GM18499 (cell line): ENCODE measurements at regions not wholly inside any gene's neighbourhood (a gene's known extent, or its start where the extent isn't known, plus 50 kb on each side); places are given as distances from the start of the nearest gene placed in this dataset.
"Not testable (repeated sequence)": the region's sequence is repeated elsewhere in the genome, so short reads cannot be mapped to it uniquely, and the experiment has no call there.

Experiments
- ATAC-seq: cut with Tn5 transposase; IDR thresholded peaks from one replicate; pipeline ENCODE4 v1.9.1; 2021; ENCODE audit warnings: moderate number of reproducible peaks; ENCODE audit not compliant: insufficient read depth, unreplicated experiment

GRCh38 chr13:22960827-22961226, 220.0 kb upstream of the SGCG start:
- ATAC-seq = no peak

DNA sequence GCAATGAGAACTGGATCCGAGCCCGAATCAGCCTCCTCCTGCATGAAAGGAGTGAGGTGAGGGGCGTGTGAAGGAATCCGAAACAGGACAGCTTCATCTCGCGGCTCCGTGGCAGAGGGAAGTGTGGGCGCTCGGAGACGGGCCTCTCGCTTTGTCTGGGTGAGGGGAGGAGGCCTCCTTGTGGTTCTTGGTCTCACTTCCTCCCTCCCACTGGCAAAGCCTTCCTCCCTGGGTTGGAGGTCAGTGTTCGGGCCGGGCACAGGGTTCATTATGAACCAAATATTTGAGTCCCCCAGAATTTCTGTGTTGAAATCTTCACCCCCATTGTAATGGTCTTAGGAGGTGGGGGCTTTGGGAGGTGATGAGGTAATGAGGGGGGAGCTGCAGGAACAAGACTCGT, 219.4 kb upstream of the SGCG start:
- not testable (repeated sequence) for ATAC-seq

DNA sequence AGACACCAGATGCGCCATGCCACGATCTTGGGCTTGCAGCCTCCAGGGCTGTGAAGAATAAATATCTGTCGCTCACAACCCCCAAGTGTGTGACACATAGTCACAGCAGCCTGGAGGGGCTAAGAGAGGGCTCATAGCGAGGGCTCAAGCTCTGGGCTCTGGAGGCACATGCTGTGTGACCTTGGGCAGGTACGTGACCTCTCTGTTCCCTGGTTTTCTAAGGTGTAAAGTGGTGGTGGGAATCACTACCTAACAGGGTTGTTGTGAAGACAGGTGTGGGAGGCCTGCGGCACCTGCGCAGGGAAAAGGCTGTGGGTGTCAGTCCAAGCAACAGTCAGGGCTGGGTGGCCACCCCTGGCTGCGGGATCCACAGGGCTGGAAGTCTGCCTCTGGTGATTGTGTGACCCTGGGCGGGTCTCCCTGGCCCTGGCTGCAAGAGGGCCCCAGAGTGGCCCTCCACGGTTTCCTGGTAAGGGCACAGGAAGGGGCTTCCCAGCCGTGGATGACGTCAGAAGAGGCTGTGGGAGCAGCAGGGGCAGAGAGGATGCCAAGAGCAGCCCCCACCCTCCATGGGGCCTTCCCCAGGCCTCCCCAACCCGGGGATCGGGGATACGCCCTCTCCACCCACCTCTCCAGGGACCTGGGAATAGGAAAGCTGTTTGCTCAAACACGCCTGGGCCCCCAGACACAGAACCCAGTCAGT, 218.8 kb upstream of the SGCG start:
- ATAC-seq = no peak

DNA sequence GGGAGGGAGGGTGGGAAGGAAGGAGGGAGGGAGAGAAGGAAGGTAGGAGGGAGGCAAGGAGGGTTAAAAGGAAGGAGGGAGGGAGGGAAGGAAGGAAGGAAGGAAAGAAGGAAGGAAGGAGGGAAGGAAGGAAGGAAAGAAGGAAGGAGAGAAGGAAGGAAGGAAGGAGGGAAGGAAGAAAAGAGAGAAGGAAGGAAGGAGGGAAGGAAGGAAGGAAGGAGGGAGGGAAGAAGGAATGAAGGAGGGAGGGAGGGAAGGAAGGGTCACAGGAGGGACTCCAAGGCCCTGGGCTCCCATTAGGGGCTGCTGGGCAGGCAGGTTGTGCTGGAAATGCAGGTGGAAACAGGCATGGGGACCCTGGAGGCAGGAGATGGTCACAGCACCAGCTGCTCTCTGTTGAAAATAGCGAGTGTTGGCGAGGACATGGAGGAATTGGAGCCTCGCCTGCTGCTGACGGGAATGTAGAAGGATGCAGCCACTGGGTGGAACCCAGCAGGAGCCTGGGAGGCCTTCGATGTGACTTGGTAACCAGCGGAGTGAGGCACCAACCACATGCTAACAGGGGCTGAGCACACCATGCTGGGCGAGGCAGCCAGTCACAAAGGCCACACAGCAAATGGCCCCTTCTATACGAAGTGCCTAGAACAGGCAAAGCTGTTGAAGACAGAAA, 217.3 kb upstream of the SGCG start:
- not testable (repeated sequence) for ATAC-seq

DNA sequence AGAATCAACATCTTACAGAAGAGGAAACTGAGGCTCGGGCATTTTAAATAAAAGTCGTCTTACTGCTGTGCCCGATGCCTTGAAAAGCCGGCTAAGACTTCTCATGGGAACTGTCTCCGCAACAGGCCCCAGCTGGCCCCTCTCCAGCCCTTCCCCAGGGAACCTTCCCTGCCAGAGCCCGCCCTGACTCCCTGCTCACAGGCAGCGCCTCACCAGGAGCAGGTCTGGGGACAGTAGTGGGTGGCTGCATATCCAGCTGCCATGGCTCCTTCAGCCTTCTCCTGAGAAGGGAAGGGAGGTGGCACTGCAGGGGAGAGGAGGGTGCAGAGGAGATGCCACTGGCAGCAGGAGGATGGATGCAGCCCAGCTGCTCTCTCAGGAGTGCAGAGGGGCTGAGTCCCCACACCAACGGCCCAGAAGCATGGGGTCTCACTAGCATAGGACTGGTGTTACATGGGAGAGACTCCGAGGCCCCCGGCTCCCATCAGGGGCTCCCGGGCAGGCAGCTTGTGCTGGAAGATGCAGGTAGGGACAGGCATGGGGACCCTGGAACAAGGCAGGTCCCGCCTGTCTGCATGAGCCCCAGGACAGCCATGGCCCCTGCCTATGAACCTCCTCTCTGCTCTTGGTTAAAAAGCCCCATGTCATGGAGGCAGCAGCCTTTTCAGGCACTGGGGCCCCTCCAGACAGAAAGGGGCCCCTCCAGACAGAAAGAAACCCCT, 216.4 kb upstream of the SGCG start:
- no peak for ATAC-seq

DNA sequence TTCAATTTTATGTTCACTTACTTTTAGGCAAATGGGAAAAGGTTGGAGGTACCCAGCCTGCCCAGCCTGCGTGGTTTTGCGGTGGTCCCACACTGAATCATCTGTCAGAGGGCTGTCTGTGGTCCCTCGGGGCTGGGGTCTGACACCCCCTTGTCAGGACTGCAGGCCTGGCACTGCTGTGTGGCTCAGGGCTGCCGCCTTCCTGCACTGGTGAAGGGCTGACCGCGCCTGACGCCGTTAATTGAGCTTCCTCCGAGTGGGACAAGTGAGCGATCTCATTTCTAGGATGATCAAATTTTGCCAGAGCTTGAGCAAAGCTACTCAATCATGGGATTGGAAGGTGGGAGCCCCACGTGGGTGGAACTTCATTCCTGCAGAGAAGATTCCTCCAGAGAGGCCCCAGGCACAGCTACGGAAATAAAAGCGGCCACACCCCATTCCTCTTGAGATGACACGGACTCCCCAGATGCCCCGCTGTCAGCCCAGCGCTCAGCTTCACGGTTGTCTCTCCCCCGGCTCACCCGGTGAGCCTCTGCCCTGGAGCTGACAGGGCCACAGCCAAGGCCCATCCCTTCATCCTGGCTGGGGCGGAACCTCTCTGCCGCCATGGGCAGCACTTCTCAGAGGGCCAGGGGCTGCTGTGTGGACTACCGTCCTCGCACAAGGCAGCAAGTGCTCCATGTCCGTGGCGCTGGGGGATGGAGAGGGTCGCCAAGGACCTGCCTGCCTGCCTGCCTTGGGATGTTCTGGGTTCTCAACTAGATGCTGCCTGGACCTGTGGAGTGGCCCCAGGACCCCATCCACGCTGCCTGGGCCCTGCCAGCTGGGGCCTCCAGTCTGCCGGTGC, 215.5 kb upstream of the SGCG start:
- ATAC-seq = not testable (repeated sequence)

GRCh38 chr13:22965858-22966239, 214.9 kb upstream of the SGCG start:
- not testable (repeated sequence) for ATAC-seq

GRCh38 chr13:22966753-22967152, 214.0 kb upstream of the SGCG start:
- not testable (repeated sequence) for ATAC-seq

DNA sequence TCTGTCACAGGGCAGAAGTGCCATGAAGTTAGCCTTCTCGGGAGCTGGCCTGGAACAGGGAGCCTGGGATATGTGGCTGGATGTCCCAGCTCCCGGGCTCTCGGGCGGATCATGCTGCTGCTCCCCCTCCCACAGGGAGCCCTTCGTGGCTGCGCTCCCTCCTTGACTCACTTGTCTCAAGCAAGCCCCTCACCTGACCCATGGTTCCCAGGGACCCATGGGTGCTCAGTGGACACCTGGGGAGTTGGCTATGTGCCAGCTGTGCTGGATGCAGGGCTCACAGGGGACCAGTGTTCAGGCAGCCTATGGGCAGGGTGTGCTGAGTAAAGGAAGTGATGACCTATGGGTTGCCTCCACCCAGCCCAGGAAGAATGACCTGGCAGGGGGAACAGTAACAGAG, 213.1 kb upstream of the SGCG start:
- no peak for ATAC-seq

DNA sequence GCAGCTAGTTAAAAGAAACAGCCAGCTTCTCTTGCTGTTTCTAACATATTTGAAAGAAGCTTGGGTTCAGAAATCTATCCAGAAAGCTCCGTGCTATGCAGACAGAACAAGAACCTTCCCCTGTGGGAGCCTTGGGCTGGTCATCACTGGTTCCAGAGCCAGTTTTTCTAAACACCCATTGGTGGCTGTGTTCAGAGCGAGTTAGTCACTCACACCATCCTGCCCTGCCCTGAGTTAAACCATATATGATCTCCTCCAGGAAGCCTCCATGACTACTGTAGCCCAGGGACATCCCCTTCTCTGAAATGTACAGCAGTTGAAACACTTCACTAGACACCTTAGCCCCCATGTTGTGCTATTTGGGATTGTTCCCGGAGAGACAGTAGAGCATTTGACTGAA, 200.8 kb upstream of the SGCG start:
- no peak for ATAC-seq

DNA sequence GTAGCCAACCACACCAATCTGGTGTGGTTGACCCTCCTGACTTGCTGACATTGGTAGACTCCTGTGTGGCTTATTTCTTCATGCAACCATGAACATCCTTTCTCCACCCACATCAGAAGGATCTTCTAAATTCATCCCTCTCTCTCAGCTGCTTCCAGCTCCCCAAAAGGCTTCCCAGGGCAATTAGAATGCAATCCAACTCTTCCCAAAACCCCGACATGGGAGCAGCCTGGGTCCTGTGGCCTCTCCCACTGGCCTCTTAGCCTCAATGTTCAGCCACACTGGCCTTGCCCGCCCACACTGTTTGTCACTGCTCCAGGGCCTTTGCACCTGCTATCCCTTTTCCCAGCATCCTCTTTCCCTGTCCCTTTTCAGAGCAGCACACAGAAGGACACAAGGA, 199.8 kb upstream of the SGCG start:
- no peak for ATAC-seq

DNA sequence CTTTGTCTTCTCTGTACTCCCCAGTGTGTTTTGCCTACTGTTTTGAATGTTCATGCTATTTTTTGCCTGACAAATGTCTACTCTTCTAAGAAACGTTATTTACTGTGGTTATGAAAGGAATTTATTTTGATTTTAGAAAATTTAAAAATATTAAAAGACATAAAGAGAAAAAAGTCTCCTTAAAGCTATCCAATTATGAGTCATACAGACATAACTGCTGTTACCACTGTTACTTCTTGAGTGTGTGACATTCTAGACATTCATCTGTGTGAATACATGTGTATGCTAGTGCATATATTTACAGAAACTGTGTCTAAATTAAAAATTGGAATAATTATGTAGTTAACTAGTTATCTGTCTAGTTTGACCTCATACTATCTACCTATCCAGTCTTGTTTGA, 187.6 kb upstream of the SGCG start:
- ATAC-seq = no peak

GRCh38 chr13:23003446-23003845, 177.3 kb upstream of the SGCG start:
- no peak for ATAC-seq

- no peak for ATAC-seq
Observed at GRCh38 chr13:23007426-23007825, 173.4 kb upstream of the SGCG start.

- no peak for ATAC-seq
Observed at GRCh38 chr13:23018143-23018542, 162.6 kb upstream of the SGCG start.

DNA sequence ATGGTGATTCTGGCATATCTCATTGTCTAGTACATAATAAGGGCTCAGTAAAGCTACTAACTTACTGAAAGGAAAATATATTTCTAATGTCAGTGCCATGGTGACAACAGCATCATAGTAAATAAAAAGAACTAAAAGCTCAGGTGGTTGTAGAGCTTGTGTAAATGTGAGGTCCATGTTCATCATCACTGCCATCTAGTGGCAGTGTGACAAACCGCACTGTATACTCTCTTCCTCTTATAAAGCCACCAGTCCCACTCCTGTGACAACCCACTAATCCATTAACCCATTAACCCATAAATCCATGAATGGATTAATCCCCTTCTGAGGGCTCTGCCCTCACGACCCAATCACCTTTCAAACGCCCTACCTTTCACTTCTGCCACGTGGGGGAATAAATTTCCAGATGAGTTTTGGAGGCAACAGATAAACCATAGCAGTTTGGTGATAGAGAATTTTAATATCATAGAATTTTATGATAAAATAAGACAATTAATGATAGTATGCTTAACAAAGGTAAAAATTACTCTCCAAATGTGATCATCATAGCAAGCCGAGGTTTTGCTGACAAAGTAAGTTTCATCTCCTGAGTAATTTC, 160.4 kb upstream of the SGCG start:
- ATAC-seq = peak; percentile 89

GRCh38 chr13:23021906-23022305, 158.9 kb upstream of the SGCG start:
- no peak for ATAC-seq

DNA sequence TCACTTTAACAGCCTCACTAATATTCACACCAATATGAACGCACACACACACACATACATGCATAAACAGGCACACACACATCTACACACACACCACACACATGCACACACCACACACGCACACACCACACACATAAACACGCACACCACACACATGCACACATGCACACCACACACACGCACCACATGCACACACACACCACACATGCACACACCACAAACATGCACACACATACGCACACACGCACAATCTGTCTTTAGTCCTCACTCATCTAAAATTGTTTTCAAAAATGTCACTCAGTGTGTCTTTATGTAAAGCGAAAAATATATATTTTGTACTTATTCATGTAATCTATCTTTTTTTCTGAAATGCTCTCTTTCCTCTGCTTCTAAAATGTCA, 158.1 kb upstream of the SGCG start:
- ATAC-seq = no peak

DNA sequence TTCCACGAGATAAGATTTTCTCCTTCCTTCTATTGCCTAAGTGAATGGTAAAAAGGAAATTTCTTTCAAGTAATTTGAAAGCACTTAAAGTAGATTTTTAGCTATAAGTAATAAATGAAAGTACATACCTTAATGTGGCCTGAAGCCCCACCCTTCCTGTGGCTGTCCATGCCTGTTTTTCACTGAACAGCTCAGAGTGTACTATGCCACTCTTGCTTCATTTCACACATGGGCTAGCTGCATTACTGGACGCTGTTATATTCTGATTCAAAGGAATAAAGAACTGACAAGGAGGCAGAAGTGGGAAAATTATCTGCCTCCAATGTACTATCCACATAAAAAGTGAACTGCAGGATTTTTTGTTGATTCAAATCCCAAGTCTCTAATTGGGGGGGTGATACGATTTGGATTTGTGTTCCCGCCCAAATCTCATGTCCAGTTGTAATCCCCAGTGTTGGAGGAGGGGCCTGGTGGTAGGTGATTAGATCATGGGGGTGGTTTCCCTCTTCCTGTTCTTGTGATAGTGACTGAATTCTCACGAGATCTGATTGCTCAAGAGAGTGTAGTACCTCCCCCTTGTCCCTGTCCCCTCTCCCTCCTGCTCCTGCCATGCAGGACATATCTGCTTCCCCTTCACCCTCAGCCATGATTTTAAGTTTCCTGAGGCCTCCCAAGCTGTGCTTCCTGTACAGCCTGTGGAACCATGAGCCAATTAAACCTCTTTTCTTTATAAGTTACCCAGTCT, 154.7 kb upstream of the SGCG start:
- ATAC-seq = no peak
